GM23338 (cell line): ENCODE measurements at regions not wholly inside any gene's neighbourhood (a gene's known extent, or its start where the extent isn't known, plus 50 kb on each side); places are given as distances from the start of the nearest gene placed in this dataset.

Experiments
- ATAC-seq: fragments of 200-7000 bp; cut with Tn5 transposase; 3 replicates; pipeline ENCODE4 v1.9.1; 2020
- DNase-seq: peaks from one replicate; pipeline ENCODE4 v3.0.0-alpha.2; 2015; ENCODE audit warnings: low spot score
- H2AFZ ChIP-seq: fragments of 200-600 bp; sonication (generic); 2 replicates; pipeline ENCODE4 v1.8.0; 2016; ENCODE audit warnings: antibody characterized with exemption, mild to moderate bottlenecking, moderate library complexity
- H3F3A ChIP-seq: fragments of 200-600 bp; sonication (generic); replicated peaks from 2 replicates; pipeline ENCODE4 v1.8.0; 2017; ENCODE audit warnings: antibody characterized with exemption, mixed run types, low read depth
- H3K27ac ChIP-seq: fragments of 200-600 bp; sonication (generic); 2 replicates; pipeline ENCODE4 v1.6.1; 2016; ENCODE audit warnings: low read depth
- H3K27me3 ChIP-seq: fragments of 200-600 bp; sonication (generic); 2 replicates; pipeline ENCODE4 v1.8.0; 2016; ENCODE audit warnings: mild to moderate bottlenecking, mixed run types, moderate library complexity; ENCODE audit not compliant: insufficient read depth
- H3K36me3 ChIP-seq: fragments of 200-600 bp; sonication (generic); 2 replicates; pipeline ENCODE4 v1.8.0; 2016; ENCODE audit warnings: mild to moderate bottlenecking; ENCODE audit not compliant: insufficient read depth
- H3K4me1 ChIP-seq: fragments of 200-600 bp; sonication (generic); 2 replicates; pipeline ENCODE4 v1.8.0; 2016; ENCODE audit warnings: mild to moderate bottlenecking, moderate library complexity; ENCODE audit not compliant: insufficient read depth
- H3K4me2 ChIP-seq: fragments of 200-600 bp; sonication (generic); 2 replicates; pipeline ENCODE4 v1.7.1; 2017; ENCODE audit warnings: mixed run types
- H3K4me3 ChIP-seq: fragments of 200-600 bp; sonication (generic); 2 replicates; pipeline ENCODE4 v1.6.1; 2016; ENCODE audit warnings: mixed run types
- H3K79me2 ChIP-seq: fragments of 200-600 bp; sonication (generic); replicated peaks from 2 replicates; pipeline ENCODE4 v1.8.0; 2017; ENCODE audit warnings: mild to moderate bottlenecking; ENCODE audit not compliant: insufficient read depth
- H3K9me2 ChIP-seq: fragments of 200-600 bp; sonication (generic); 2 replicates; pipeline ENCODE4 v1.8.0; 2017; ENCODE audit not compliant: insufficient read depth
- H4K20me1 ChIP-seq: fragments of 200-600 bp; sonication (generic); replicated peaks from 2 replicates; pipeline ENCODE4 v1.8.0; 2017; ENCODE audit warnings: mild to moderate bottlenecking; ENCODE audit not compliant: insufficient read depth
- H3K27ac Mint-ChIP-seq: 2 replicates; pipeline ENCODE4 v1.8.0; 2020; ENCODE audit warnings: inconsistent platforms, mild to moderate bottlenecking, moderate library complexity, mixed read lengths
- H3K27me3 Mint-ChIP-seq: 3 replicates; pipeline ENCODE4 v1.8.0; 2022; ENCODE audit warnings: low read depth, mild to moderate bottlenecking, moderate library complexity, mixed read lengths, inconsistent platforms; ENCODE audit not compliant: insufficient read depth, poor library complexity
- H3K36me3 Mint-ChIP-seq: 3 replicates; pipeline ENCODE4 v1.8.0; 2021; ENCODE audit warnings: low read depth, mild to moderate bottlenecking, inconsistent platforms, moderate library complexity, mixed read lengths
- H3K4me1 Mint-ChIP-seq: 3 replicates; pipeline ENCODE4 v1.8.0; 2020; ENCODE audit warnings: mild to moderate bottlenecking, inconsistent platforms, mixed read lengths
- H3K4me3 Mint-ChIP-seq: 3 replicates; pipeline ENCODE4 v1.8.0; 2021; ENCODE audit warnings: moderate library complexity, mild to moderate bottlenecking, inconsistent platforms, mixed read lengths
- H3K9me3 Mint-ChIP-seq: 3 replicates; pipeline ENCODE4 v1.8.0; 2020; ENCODE audit warnings: moderate library complexity, mild to moderate bottlenecking, inconsistent platforms, mixed read lengths
- CREB1 ChIP-seq: fragments of 250-450 bp; sonication (Bioruptor Pico); IDR thresholded peaks from 2 replicates; pipeline ENCODE4 v1.5.0; 2020; ENCODE audit warnings: low read depth, mild to moderate bottlenecking, moderate library complexity
- EZH2 ChIP-seq: fragments of 200-600 bp; sonication (generic); IDR thresholded peaks from one replicate; pipeline ENCODE4 v1.8.0; 2017; ENCODE audit warnings: antibody characterized with exemption, mild to moderate bottlenecking, low read depth; ENCODE audit not compliant: unreplicated experiment
- EZH2phosphoT487 ChIP-seq: fragments of 200-600 bp; sonication (generic); IDR thresholded peaks from one replicate; pipeline ENCODE4 v1.8.1; 2018; ENCODE audit warnings: antibody characterized with exemption; ENCODE audit not compliant: unreplicated experiment
- JUNB ChIP-seq: IDR thresholded peaks from one replicate; pipeline ENCODE4 v1.6.1; 2016; ENCODE audit warnings: antibody characterized with exemption; ENCODE audit not compliant: unreplicated experiment
- NANOG ChIP-seq: IDR thresholded peaks from 2 replicates; pipeline ENCODE4 v1.6.1; 2016; ENCODE audit warnings: antibody characterized with exemption, borderline replicate concordance
- POLR2AphosphoS5 ChIP-seq: IDR thresholded peaks from 2 replicates; pipeline ENCODE4 v1.6.1; 2016; ENCODE audit warnings: antibody characterized with exemption, low read depth
- STAT1 ChIP-seq: IDR thresholded peaks from one replicate; pipeline ENCODE4 v1.6.1; 2016; ENCODE audit warnings: antibody characterized with exemption; ENCODE audit not compliant: unreplicated experiment
- ZNF114 ChIP-seq: fragments of 250-450 bp; sonication (Bioruptor Pico); IDR thresholded peaks from 2 replicates; pipeline ENCODE4 v1.5.0; 2020; ENCODE audit warnings: mild to moderate bottlenecking, moderate library complexity
- ZNF331 ChIP-seq: fragments of 250-450 bp; sonication (Bioruptor Pico); IDR thresholded peaks from 2 replicates; pipeline ENCODE4 v1.5.0; 2020; ENCODE audit warnings: low read depth, mild to moderate bottlenecking, moderate library complexity
- TF ChIP-seq, protein P1 (sequence below): IDR thresholded peaks from one replicate; pipeline ENCODE4 v1.6.1; 2018; ENCODE audit warnings: antibody characterized with exemption; ENCODE audit not compliant: unreplicated experiment
- TF ChIP-seq, protein P2 (sequence below): fragments of 250-450 bp; sonication (Bioruptor Pico); IDR thresholded peaks from 2 replicates; pipeline ENCODE4 v1.5.0; 2020; ENCODE audit warnings: mild to moderate bottlenecking, moderate library complexity
- TF ChIP-seq, protein P3 (sequence below): IDR thresholded peaks from 2 replicates; pipeline ENCODE4 v1.6.1; 2016; ENCODE audit warnings: antibody characterized with exemption
- TF ChIP-seq, protein P4 (sequence below), 2 experiments: fragments of 200-600 bp in 1 of 2; sonication (generic) in 1 of 2; conservative IDR thresholded peaks; 2 replicates each; pipeline versions ENCODE4 v1.5.1 to v1.6.1; 2016 to 2017; ENCODE audit warnings: antibody characterized with exemption in 2 of 2, low read depth in 2 of 2, mild to moderate bottlenecking in 2 of 2, moderate library complexity in 1 of 2

DNA sequence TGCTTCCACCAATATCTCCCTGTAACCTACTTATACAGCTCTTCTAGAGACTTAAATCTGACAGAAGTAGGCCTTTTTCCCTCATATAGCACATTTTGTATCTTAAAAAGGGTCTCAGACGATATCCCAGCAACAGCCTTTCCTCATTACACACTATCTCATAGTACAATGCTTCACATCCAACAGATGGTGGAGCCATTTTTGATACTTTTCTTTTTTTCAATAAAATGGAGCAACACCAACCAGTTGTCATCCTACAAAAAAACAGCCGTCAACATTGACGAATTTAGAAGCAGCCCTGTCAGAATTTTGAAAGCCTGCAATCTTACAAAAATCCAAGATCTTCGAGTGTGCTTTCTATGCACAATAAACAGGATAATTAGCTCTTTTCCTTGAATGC, 145.9 kb upstream of the NEBL start:
- H2AFZ ChIP-seq, result no peak overlapping the region; the same call in 1 of the 2 replicates
- no peak overlapping the region for H3K27ac ChIP-seq
- Mint-ChIP-seq H3K4me1 (peaks cover 9% of the 10 kb centered on the region; the same call in 2 of the 3 replicates), H3K9me3 (no peaks in the 10 kb centered on the region), H3K4me3 (no peak overlapping the region), H3K27me3 (no peaks in the 10 kb centered on the region), H3K36me3 (no peaks in the 10 kb centered on the region), H3K27ac (no peak overlapping the region)
- ATAC-seq, result no peak
- H3K4me1 ChIP-seq, result 0 out of 2 replicates have a peak, but pooled peaks cover 11% of the 10 kb centered on the region
- no peaks in the 10 kb centered on the region for H4K20me1 ChIP-seq
- no peaks in the 10 kb centered on the region for H3K36me3 ChIP-seq
- peak overlapping the region; percentile 39; the same call in 1 of the 2 replicates for H3K4me2 ChIP-seq
- no peak for DNase-seq
- no peak overlapping the region for H3K4me3 ChIP-seq
- H3K9me2 ChIP-seq, result no peaks in the 10 kb centered on the region
- no peaks in the 10 kb centered on the region for H3K27me3 ChIP-seq
- no peaks in the 10 kb centered on the region for H3F3A ChIP-seq
- TF ChIP-seq, protein P1, sequence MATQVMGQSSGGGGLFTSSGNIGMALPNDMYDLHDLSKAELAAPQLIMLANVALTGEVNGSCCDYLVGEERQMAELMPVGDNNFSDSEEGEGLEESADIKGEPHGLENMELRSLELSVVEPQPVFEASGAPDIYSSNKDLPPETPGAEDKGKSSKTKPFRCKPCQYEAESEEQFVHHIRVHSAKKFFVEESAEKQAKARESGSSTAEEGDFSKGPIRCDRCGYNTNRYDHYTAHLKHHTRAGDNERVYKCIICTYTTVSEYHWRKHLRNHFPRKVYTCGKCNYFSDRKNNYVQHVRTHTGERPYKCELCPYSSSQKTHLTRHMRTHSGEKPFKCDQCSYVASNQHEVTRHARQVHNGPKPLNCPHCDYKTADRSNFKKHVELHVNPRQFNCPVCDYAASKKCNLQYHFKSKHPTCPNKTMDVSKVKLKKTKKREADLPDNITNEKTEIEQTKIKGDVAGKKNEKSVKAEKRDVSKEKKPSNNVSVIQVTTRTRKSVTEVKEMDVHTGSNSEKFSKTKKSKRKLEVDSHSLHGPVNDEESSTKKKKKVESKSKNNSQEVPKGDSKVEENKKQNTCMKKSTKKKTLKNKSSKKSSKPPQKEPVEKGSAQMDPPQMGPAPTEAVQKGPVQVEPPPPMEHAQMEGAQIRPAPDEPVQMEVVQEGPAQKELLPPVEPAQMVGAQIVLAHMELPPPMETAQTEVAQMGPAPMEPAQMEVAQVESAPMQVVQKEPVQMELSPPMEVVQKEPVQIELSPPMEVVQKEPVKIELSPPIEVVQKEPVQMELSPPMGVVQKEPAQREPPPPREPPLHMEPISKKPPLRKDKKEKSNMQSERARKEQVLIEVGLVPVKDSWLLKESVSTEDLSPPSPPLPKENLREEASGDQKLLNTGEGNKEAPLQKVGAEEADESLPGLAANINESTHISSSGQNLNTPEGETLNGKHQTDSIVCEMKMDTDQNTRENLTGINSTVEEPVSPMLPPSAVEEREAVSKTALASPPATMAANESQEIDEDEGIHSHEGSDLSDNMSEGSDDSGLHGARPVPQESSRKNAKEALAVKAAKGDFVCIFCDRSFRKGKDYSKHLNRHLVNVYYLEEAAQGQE, result no peak
- TF ChIP-seq, protein P2, sequence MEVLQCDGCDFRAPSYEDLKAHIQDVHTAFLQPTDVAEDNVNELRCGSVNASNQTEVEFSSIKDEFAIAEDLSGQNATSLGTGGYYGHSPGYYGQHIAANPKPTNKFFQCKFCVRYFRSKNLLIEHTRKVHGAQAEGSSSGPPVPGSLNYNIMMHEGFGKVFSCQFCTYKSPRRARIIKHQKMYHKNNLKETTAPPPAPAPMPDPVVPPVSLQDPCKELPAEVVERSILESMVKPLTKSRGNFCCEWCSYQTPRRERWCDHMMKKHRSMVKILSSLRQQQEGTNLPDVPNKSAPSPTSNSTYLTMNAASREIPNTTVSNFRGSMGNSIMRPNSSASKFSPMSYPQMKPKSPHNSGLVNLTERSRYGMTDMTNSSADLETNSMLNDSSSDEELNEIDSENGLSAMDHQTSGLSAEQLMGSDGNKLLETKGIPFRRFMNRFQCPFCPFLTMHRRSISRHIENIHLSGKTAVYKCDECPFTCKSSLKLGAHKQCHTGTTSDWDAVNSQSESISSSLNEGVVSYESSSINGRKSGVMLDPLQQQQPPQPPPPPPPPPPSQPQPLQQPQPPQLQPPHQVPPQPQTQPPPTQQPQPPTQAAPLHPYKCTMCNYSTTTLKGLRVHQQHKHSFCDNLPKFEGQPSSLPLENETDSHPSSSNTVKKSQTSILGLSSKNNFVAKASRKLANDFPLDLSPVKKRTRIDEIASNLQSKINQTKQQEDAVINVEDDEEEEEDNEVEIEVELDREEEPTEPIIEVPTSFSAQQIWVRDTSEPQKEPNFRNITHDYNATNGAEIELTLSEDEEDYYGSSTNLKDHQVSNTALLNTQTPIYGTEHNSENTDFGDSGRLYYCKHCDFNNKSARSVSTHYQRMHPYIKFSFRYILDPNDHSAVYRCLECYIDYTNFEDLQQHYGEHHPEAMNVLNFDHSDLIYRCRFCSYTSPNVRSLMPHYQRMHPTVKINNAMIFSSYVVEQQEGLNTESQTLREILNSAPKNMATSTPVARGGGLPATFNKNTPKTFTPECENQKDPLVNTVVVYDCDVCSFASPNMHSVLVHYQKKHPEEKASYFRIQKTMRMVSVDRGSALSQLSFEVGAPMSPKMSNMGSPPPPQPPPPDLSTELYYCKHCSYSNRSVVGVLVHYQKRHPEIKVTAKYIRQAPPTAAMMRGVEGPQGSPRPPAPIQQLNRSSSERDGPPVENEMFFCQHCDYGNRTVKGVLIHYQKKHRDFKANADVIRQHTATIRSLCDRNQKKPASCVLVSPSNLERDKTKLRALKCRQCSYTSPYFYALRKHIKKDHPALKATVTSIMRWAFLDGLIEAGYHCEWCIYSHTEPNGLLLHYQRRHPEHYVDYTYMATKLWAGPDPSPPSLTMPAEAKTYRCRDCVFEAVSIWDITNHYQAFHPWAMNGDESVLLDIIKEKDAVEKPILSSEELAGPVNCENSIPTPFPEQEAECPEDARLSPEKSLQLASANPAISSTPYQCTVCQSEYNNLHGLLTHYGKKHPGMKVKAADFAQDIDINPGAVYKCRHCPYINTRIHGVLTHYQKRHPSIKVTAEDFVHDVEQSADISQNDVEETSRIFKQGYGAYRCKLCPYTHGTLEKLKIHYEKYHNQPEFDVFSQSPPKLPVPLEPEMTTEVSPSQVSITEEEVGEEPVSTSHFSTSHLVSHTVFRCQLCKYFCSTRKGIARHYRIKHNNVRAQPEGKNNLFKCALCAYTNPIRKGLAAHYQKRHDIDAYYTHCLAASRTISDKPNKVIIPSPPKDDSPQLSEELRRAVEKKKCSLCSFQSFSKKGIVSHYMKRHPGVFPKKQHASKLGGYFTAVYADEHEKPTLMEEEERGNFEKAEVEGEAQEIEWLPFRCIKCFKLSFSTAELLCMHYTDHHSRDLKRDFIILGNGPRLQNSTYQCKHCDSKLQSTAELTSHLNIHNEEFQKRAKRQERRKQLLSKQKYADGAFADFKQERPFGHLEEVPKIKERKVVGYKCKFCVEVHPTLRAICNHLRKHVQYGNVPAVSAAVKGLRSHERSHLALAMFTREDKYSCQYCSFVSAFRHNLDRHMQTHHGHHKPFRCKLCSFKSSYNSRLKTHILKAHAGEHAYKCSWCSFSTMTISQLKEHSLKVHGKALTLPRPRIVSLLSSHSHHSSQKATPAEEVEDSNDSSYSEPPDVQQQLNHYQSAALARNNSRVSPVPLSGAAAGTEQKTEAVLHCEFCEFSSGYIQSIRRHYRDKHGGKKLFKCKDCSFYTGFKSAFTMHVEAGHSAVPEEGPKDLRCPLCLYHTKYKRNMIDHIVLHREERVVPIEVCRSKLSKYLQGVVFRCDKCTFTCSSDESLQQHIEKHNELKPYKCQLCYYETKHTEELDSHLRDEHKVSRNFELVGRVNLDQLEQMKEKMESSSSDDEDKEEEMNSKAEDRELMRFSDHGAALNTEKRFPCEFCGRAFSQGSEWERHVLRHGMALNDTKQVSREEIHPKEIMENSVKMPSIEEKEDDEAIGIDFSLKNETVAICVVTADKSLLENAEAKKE (CRISPR knock-in tag), result no peak
- TF ChIP-seq NANOG (no peak), EZH2phosphoT487 (no peak), ZNF114 (CRISPR knock-in tag) (no peak), JUNB (no peak), STAT1 (no peak), POLR2AphosphoS5 (no peak), ZNF331 (CRISPR knock-in tag) (no peak), EZH2 (no peak), CREB1 (no peak)
- TF ChIP-seq, protein P3, sequence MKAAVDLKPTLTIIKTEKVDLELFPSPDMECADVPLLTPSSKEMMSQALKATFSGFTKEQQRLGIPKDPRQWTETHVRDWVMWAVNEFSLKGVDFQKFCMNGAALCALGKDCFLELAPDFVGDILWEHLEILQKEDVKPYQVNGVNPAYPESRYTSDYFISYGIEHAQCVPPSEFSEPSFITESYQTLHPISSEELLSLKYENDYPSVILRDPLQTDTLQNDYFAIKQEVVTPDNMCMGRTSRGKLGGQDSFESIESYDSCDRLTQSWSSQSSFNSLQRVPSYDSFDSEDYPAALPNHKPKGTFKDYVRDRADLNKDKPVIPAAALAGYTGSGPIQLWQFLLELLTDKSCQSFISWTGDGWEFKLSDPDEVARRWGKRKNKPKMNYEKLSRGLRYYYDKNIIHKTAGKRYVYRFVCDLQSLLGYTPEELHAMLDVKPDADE, result no peak
- TF ChIP-seq, protein P4, sequence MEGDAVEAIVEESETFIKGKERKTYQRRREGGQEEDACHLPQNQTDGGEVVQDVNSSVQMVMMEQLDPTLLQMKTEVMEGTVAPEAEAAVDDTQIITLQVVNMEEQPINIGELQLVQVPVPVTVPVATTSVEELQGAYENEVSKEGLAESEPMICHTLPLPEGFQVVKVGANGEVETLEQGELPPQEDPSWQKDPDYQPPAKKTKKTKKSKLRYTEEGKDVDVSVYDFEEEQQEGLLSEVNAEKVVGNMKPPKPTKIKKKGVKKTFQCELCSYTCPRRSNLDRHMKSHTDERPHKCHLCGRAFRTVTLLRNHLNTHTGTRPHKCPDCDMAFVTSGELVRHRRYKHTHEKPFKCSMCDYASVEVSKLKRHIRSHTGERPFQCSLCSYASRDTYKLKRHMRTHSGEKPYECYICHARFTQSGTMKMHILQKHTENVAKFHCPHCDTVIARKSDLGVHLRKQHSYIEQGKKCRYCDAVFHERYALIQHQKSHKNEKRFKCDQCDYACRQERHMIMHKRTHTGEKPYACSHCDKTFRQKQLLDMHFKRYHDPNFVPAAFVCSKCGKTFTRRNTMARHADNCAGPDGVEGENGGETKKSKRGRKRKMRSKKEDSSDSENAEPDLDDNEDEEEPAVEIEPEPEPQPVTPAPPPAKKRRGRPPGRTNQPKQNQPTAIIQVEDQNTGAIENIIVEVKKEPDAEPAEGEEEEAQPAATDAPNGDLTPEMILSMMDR (conservative IDR thresholded peaks at IDR 0.05; ENCODE audit: low read depth in 2 of 2), result no peak
- no peaks in the 10 kb centered on the region for H3K79me2 ChIP-seq
